NCI-H345 treated with DMSO at 0.1 percent for 48 hours (cell line): ENCODE measurements at regions not wholly inside any gene's neighbourhood (a gene's known extent, or its start where the extent isn't known, plus 50 kb on each side); places are given as distances from the start of the nearest gene placed in this dataset.

Source experiments
- DNase-seq: peaks from one replicate; lab custom pipeline; 2025; ENCODE audit not compliant: unreplicated experiment; lab: John Stamatoyannopoulos, UW

DNA sequence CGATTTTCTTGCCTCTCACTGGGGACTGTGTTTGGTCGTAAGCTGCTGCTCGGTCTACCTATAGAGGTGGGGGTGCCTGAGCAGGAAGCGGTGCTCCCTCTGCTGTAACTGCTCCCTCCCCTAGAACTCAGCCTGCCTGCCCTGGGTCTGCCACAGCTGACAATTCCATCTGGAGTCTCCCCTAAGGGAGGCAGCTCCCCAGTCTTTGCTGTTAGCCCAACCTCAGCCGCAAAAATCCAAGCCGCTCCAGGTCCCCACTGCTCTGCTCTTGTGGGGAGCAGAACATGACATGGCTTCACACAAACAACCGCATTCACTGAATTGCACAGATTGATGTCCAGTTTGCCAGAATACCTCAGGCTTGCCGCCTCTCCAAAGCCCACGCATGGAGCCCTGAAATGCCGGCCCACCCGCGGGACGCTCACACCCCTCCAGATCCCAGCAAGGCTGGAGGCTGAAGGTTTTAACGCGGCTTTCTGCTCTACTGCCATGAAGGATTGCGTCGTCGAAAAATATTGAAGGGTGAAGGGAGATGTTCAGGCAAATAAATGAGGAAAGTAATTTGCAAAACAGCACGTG, 221.5 kb upstream of the FOXF1 start:
- no peak for DNase-seq

DNA sequence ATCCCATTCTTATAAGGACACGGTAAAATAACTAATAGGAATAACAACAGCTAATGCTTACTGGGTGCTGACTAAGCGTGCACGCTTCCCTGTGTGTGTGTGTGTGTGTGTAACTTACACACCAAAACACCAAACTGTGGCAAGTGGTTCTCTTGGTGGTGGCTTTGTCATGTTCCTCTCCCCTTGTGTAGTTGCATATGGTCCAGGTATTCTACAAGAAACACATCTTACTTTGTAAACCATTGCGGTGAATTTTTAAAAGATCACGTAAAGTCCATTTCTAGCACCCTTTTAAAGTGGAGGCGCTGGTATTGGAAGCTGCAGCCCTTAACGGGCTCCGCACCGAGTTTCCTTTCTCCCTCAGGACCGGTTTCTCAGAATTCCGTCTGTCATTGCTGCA, 221.0 kb upstream of the FOXF1 start:
- DNase-seq = no peak

DNA sequence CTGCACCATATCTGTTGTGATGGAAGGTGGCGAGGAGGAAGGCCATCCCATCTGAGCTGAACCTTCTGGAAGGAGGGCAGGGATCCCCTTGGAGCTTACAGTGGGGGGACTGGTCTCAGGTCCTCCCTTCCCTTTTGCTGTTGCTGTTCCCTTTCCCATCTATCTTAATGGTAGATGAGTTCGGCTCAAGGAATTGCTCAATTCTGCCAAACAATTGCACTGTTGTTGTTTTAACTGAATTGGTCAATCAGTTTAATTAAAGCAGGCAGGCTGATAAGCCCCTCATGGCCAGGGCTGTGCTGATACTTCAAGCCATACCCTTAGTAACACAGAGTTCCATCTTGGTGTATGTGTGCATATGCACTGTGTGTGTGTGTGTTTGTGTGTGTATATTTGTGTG, 220.4 kb upstream of the FOXF1 start:
- DNase-seq = no peak

DNA sequence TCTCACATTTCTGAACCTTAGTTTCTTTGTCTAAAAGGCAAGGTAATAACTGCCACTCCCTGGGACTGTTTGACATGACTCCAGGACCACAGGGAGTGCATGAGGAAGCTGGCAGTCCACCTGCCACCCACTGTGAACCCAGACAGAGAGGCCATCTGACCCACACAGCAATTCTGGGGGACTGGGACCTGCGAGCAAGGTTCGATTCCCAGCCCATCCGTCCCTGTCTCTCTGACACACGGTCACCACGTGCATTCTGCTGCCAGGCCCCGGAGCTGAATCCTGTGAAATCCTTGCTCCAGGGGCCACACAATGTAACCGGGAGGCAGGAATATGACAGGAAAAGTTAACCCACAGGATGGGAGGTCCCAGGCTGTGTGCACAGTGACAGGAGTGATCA, 218.8 kb upstream of the FOXF1 start:
- no peak for DNase-seq

DNA sequence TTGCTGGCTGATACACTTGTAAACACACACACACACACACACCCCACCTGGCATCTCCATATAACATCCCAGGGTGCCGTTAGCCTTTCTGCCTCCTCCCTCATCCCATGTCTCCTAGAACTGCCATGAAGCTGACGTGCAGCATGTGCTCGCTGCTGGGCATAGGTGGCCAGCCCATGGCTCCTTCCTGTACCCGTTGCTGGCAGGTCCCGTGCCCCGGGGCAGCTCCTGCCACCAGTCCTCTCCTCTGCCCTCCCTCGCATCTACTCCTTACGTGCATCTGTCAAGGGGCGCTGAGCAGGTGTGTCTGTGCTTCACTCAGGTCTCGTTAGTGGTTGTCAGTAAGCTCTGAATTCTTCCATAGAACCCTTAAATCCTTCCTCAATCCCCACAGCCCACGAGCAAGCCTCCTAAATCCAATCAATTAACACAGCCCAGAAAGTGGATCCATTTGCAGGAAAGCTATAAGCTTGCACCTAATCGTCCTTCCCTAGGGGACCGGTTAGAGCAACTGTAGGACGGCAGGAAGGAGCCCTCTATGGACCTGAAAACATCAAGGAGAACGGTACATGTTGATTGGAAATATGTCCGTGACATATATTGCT, 218.1 kb upstream of the FOXF1 start:
- no peak for DNase-seq

DNA sequence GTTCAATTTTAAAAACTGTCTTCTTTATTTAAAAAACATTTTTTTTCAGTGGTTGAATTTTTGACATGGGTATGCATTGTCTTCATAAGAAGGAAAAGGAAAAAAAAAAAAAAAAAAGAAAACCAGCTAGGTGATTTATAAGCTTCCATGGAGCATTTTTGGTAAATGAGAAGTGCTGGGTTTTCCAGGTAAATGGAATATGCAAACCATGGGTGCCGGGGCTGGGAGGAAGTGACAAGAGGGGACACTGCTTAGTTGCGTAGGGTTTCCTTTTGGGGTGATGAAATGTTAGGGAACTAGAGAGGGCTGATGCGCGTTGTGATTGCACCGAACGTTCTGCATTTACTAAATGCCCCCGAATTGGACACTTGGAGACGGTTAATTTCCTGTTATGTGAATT, 217.4 kb upstream of the FOXF1 start:
- DNase-seq = no peak

DNA sequence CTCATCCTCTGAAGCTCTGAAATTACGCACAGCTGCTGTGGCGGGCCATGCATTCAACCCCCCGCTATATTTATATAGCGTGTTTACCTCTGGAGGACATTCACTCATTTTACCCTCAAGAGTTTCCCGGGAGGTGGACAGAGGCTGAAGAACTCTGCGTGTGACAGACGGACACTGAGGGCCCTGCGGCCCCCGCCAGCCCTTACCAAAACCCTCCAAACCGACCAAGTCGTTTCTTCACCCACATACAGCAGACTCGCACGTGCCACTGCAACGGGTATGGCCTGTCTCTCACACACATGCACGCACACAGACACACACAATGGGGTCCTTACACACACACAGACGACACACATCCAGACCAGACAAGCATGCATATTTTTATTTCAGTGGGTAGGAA, 216.4 kb upstream of the FOXF1 start:
- DNase-seq = no peak

DNA sequence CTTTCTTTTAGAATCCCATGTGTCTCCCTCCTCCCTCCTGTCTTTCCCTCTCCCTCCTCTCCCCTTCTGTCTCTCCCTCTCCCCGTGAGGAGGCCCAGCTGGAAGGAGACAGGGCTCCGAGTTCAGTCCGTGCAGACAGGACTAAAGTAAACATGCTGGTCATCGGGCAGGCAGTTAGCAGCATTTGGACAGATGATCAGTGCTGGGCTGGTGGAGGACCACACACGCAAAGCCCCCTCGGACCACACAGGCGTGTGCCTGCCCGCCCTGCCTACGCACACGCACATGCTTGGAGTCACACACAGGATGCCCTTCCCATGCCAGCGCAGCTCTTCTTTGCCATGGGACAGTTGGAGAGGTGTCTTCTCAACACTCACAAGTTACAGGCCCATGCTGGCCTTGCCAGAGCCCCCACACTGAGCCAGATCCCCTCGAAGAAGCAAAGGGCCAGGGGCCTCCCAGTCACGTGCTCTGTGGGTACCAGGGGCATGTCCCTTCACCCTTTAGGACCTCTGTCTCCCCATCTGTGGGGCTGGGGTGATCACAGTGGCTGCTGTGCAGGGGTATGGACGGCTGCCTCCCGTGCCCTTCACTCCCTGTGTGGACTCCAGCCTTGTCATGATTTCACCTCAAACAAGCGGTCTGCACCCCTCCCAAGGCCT, 215.7 kb upstream of the FOXF1 start:
- no peak for DNase-seq

DNA sequence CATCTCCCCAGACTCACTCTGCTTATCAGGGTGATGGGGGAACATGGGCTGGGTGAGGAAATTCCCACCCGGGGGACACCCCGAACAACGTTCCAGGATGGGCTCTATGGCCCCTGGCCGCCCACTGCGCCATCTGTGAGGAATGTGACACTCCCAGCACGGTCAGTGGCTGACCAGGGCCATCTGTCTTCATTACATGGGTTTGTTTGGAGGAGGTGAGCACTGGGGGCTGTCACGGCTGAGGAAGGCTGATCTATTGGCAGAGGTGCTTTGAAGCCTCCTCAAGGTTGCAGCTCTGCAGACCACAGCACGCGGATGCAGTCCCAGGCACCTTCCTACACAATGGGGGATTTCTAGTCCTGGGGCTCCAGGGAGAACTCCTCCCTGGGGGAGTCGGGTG, 214.1 kb upstream of the FOXF1 start:
- no peak for DNase-seq

DNA sequence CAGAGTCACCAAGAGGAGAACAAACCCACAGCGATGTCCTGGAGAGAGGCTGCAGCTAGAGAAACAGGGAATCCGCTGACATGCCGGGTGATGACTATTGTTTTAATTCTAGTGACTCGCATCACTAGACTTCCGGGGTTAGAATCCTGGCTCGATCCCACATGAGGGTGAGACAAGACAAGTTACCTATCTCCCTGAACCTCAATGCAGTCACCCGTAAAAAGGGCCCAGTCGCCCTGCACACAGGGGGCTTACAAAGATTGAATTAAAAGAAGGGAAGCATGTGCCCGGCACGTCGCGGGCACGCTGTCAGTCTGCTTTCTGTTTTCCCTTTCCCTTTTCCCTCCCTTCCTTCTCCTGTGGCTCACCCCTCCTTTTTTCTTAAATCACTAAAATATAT, 212.9 kb upstream of the FOXF1 start:
- no peak for DNase-seq

DNA sequence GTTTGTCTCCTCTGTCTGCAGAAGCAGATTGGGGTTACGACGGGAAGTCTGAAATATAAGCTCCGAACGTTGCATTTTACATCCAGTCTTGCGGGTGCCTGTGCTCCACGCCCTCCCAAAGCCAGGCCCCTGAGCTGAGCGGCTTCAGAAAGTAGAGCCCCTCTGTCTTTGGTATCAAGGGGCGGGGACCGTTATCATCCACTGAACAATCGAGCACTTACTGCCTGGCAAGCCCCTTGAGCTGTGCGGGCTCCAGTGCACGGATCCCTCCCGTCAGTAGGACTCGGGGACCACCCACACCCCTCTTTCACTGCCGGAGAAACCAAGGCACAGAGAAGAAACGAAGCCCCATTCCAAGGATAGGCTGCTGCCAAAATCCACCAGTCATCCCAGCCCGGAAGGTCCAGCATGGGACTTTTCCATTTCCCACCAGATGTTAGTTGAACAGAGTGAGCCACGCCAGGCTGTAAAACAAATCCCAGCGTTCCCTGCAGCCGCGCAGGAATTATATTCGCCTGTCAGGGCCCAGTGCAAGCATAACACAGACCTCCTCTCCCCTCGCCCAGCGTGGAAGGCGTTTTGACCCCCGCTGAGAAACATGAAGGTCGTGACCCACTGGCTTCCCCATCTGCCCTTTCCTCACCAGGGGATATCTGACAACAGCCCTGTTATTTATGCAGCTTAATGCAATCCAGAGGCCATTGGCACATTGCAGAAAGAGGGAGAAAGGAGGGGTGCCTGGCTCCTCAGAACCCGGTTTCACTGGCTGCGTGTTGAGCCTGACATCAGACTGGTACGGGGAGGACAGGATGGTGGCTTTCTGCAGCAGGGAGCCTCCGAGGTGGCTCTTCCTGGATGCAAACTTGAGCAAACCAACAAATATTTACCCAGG, 212.2 kb upstream of the FOXF1 start:
- DNase-seq = no peak

DNA sequence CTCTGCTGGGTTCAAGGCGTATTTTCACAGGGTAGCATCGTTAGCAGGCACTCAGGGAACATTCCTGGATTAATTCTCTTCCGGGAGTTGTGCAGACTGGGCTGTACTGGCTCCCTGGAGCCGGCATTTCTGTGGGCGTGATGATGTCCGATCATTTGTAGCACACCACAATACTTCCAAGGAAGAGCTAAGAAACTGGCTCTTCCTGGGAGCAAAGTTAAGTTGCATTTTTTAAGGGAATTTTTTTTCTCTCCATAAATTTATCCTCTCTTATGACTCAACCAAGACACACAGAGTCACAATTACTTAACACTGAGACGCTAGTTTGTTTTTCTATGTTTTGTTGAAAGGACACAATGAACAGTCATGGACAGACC, 211.6 kb upstream of the FOXF1 start:
- no peak for DNase-seq

DNA sequence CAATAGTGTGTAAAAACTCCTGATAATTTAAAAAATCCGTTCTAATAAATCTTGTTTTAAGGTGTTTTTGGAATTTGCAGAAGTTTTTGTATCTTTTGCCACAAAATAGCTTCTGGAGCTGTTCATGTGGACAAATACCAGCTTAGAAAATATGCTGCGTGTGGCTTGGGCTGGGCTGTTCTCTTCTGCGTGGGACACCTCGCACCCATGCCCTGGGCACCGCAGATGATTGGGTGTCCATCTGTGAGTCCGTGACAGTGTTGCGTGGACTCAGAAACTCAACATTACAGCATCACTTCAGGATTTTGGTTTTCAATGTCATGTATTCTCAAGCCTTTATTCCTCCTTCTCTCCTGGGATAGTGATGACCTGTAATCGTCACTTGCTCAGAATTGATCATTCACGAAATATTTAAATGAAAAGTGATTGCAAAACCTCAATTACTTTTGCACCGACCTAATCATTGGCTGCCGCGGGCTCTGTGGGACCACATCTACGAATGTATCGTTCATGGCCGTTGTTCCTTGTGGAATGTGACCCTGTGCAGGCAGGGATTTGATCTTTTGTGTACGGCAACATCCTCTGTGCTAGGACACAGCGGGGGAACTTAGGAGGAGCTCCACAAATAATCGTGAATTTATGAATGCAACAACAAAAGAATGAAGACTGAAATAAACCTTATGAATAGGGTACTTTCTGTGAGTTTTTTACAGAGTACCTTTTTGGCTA, 210.3 kb upstream of the FOXF1 start:
- no peak for DNase-seq

DNA sequence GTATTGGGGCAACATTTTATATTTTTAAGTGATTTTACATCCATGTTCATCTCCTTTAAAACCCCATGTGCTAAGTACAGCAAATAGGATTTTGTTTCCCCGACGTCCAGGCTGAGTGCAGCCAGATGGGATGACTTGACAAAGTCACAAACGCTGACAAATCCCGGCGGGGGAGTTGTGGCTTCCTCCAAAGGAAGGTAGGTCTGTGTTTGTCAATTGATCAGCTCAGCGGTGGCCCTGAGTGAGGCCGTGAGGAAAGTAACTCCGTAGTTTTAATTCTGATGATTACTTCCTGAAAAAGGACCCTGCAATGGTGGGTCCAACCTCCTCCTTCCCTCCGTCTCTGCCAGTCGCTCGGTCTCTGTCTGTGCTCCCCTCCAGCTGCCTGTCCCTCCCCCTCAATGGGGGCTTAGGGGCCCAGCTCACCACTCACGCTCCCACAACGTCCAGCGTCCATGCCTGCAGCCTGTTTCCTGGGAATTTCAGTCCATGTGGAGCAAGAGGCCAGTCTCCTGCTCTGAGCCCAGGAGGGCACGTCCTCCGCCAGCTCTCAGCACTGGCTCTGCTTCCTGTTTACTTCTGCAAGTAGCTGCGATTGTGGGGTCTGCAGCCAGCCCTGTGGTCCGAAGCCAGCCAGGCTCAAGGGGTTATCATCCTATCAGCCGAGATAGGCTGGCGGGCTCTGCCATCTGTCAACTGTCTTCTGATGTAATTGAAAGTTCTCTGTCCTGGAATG, 209.4 kb upstream of the FOXF1 start:
- DNase-seq = no peak

DNA sequence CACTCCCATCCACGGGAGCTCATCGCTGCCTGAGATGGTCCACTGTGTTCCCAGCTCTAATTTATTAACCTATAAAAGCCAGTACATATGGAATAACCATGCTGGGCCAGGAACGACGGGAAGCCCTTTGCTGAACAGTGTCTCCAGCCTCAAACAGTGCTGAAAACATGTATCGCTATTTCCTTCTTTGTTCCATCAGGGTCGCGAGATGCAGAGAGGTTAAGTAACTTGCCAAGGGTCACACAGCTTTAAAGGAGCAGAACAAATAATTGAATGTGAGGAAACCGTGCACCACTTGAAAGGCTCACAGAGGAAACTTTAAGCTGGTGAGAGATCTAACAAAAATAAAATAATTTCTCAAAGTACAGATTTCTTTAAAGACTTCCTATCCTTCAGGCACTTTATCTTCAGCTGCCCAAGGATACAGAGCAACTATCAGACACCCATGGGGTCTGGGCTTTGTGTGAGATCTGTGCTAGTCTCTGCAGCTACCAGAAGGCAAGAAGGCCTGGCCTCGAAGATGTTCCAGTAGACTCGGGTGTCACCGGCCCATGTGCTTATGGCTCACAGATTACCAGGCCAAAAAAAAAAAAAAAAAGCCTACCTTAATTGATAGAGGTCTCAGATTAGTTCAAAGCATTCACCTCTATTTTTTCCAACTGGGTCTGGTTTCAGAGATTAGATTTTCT, 207.8 kb upstream of the FOXF1 start:
- no peak for DNase-seq

DNA sequence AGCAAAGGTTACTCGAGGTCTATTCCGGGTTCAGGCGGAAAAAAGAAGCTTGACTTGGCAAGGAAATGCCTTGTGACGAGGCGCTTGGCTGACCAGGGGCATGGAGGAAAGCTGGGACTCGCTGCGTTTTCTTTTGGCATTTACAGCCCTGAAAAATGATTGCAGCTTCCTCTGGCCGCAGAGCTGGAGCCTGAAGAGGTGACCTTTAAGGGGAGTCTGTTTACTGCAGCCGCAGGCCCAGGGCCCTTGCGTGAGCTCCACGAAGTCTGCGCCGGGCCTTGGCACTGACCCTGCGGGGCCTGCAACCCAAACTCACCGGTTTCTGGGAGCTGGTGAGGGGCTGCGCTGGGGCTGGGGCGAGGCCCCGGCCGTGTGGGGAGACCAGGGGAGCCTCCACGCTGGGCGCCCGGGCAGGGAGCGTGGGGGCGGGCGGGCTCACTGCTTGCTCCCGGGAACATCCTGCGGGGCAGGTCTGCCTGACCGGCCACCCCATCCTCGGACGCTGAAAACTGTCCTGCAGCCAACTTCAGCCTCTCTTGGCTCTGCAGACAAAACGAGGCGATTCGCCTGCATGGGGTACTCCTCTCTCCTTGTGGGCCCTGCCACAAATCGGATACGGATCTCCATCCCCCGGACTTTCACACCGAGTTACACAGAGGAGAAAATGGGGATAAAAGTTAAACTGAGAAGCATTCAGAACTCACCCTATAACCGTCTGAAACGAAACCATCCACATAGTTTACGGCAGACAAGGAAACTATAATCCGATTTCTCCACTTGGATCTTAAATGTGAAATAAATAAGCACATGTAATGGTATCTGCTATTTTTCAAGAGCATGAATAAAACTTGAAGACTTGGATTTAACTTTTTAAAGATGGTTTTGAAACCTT, 206.3 kb upstream of the FOXF1 start:
- no peak for DNase-seq

DNA sequence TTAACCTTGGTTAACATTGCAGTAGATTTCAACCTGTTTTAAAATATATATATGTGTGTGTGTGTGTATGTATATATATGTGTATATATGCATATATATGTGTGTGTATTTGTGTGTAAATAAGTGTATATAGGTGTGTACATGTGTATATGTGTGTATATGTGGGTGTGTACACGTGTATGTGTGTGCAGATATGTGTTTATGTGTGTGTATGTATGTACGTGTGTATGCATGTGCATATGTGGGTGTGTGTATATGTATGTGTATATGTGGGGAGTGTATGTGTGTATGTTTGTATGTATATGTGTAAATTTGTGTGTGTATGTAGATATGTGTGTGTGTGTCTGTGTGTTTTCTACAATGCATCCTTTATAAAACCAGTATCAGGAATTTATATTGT, 205.5 kb upstream of the FOXF1 start:
- DNase-seq = no peak

DNA sequence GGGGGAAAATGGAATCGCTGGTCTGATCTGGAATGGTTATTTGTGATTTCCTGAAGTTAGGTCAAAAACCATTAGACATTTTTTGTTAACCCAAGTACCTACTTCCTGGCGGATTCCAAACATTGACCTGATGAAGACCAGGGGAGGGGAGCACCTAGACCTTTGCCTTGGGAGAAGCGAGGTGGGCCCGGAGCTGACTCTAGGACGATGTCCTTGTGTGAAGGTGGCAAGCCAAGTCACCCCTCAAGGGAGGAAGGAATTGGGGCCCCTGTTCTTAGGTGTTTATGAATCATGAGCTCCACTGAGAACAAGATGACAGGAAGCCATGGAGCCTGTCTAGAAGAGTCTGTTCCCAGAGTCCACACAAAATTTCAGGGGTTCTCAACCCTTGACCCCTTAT, 204.9 kb upstream of the FOXF1 start:
- no peak for DNase-seq

DNA sequence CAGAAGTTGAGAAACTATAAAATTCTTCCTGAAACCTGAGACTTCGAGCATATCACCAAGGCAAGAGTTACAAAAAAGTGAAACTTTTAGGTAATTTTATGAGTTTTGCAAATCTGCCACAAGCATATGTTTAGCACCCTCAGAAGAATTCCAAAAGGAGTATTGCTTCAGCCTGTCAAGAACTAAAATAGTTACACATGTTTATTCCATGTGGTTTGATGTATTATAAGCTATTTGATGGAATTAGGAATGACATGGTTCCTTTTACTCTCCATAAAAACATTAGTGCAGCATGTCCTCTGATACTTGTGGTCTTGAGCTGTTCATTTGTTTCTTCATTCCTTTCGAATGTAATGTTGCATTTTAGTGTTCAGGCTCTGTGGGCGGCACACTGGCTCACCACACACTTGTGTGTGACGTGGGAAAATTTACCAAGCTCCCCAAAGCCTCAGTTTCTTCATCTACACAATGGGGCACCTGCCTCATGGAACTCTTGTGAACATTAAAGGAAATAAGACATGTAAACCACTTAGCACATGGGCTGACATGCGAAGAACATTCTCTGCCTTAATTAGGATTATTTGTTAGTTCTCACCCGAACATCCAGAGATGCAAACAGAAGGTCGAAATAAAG, 204.2 kb upstream of the FOXF1 start:
- DNase-seq = no peak
